IMR-90 (cell line): ENCODE measurements at regions not wholly inside any gene's neighbourhood (a gene's known extent, or its start where the extent isn't known, plus 50 kb on each side); places are given as distances from the start of the nearest gene placed in this dataset.

ENCODE experiments used
- ATAC-seq: fragments of 200-7000 bp; cut with Tn5 transposase; 2 replicates; pipeline ENCODE4 v1.9.1; 2020; ENCODE audit warnings: low read depth, mild to moderate bottlenecking, moderate library complexity
- BruUV-seq: library from RNA; stranded (reverse); fragments of 400-500 nt; replicated peaks from 2 replicates; lab custom pipeline; 2021; lab: Mats Ljungman, UMichigan
- CTCF ChIA-PET: fragments of 300-600 bp; formaldehyde crosslinking; extraction: SDS; loops from one replicate; lab custom pipeline; 2021; ENCODE audit warnings: antibody characterized with exemption; lab: Yijun Ruan, JAX
- POLR2A ChIA-PET: fragments of 300-600 bp; sonication (Branson Sonifier 250); formaldehyde crosslinking; loops from one replicate; lab custom pipeline; 2022; ENCODE audit warnings: antibody characterized with exemption; ENCODE audit not compliant: unreplicated experiment; lab: Charles Lee
- DNase-seq: peaks from one replicate; pipeline ENCODE4 v3.0.0; 2013
- H2AFZ ChIP-seq: replicated peaks from 2 replicates; pipeline ENCODE3; 2013; ENCODE audit warnings: low read length, mild to moderate bottlenecking; ENCODE audit not compliant: poor library complexity
- H2AK5ac ChIP-seq: 2 replicates; pipeline ENCODE4 v1.6.1; 2013; ENCODE audit warnings: low read depth, low read length, inconsistent platforms
- H2AK9ac ChIP-seq: replicated peaks from 2 replicates; pipeline ENCODE3; 2013; ENCODE audit warnings: mild to moderate bottlenecking, low read depth, low read length, moderate library complexity; ENCODE audit not compliant: poor library complexity
- H2BK120ac ChIP-seq: 2 replicates; pipeline ENCODE4 v1.6.1; 2013; ENCODE audit warnings: low read depth, low read length, inconsistent platforms
- H2BK15ac ChIP-seq: 3 replicates; pipeline ENCODE4 v1.6.1; 2013; ENCODE audit warnings: low read depth, low read length, inconsistent platforms
- H2BK20ac ChIP-seq: 2 replicates; pipeline ENCODE4 v1.6.1; 2013; ENCODE audit warnings: low read depth, mild to moderate bottlenecking, inconsistent platforms, low read length, moderate library complexity
- H2BK5ac ChIP-seq: 2 replicates; pipeline ENCODE4 v1.6.1; 2013; ENCODE audit warnings: mild to moderate bottlenecking, low read depth, low read length, inconsistent platforms; ENCODE audit not compliant: poor library complexity, severe bottlenecking
- H3K14ac ChIP-seq: replicated peaks from 2 replicates; pipeline ENCODE4 v1.6.1; 2013; ENCODE audit warnings: low read depth, low read length, inconsistent platforms
- H3K18ac ChIP-seq: 2 replicates; pipeline ENCODE4 v1.6.1; 2013; ENCODE audit warnings: low read depth, low read length, control low read depth
- H3K23ac ChIP-seq: 2 replicates; pipeline ENCODE4 v1.6.1; 2013; ENCODE audit warnings: low read depth, low read length, inconsistent platforms
- H3K27ac ChIP-seq: 2 replicates; pipeline ENCODE4 v1.5.1; 2013; ENCODE audit warnings: mild to moderate bottlenecking, control low read depth, low read length; ENCODE audit not compliant: insufficient read depth
- H3K27me3 ChIP-seq: 2 replicates; pipeline ENCODE4 v1.6.1; 2013; ENCODE audit warnings: low read length; ENCODE audit not compliant: control insufficient read depth, insufficient read depth
- H3K36me3 ChIP-seq: 2 replicates; pipeline ENCODE4 v1.6.1; 2013; ENCODE audit warnings: low read length, mixed read lengths; ENCODE audit not compliant: control insufficient read depth, insufficient read depth
- H3K4ac ChIP-seq: 2 replicates; pipeline ENCODE4 v1.6.1; 2013; ENCODE audit warnings: low read depth, low read length, inconsistent platforms
- H3K4me1 ChIP-seq: 2 replicates; pipeline ENCODE4 v1.6.1; 2013; ENCODE audit warnings: low read length, mixed read lengths; ENCODE audit not compliant: control insufficient read depth, insufficient read depth
- H3K4me2 ChIP-seq: 2 replicates; pipeline ENCODE4 v1.6.1; 2013; ENCODE audit warnings: low read depth, mild to moderate bottlenecking, control low read depth, low read length, moderate library complexity
- H3K4me3 ChIP-seq: 2 replicates; pipeline ENCODE4 v1.5.1; 2013; ENCODE audit warnings: low read depth, mild to moderate bottlenecking, control low read depth, low read length, moderate library complexity; ENCODE audit not compliant: insufficient read depth
- H3K56ac ChIP-seq: 2 replicates; pipeline ENCODE4 v1.6.1; 2013; ENCODE audit warnings: low read length, inconsistent platforms; ENCODE audit not compliant: insufficient read depth; ENCODE audit errors: extremely low read depth
- H3K79me1 ChIP-seq, 2 experiments: 2 replicates each; pipeline ENCODE4 v1.6.1; 2013; ENCODE audit warnings: low read length in 2 of 2, inconsistent platforms in 1 of 2, low read depth in 1 of 2
- H3K9ac ChIP-seq: 2 replicates; pipeline ENCODE4 v1.6.1; 2013; ENCODE audit warnings: low read depth, low read length, control low read depth
- H3K9me1 ChIP-seq: 2 replicates; pipeline ENCODE4 v1.6.1; 2013; ENCODE audit warnings: low read length, inconsistent platforms; ENCODE audit not compliant: insufficient read depth
- H3K9me3 ChIP-seq: 2 replicates; pipeline ENCODE4 v1.6.1; 2013; ENCODE audit warnings: low read length; ENCODE audit not compliant: control insufficient read depth, insufficient read depth
- H4K20me1 ChIP-seq: 2 replicates; pipeline ENCODE4 v1.6.1; 2013; ENCODE audit warnings: low read length, inconsistent platforms; ENCODE audit not compliant: insufficient read depth
- H4K5ac ChIP-seq: 2 replicates; pipeline ENCODE4 v1.6.1; 2013; ENCODE audit warnings: mild to moderate bottlenecking, low read depth, low read length, control low read depth
- H4K8ac ChIP-seq, 2 experiments: 2 replicates each; pipeline ENCODE4 v1.6.1; 2013; ENCODE audit warnings: low read depth in 2 of 2, low read length in 2 of 2, control low read depth in 1 of 2, inconsistent platforms in 1 of 2
- H4K91ac ChIP-seq: 2 replicates; pipeline ENCODE4 v1.6.1; 2013; ENCODE audit warnings: low read depth, low read length, inconsistent platforms; ENCODE audit not compliant: insufficient read depth
- BHLHE40 ChIP-seq: fragments of 150-350 bp; IDR thresholded peaks from 2 replicates; pipeline ENCODE4 v1.6.1; 2016; ENCODE audit warnings: mild to moderate bottlenecking, low read depth, low read length
- CEBPB ChIP-seq: IDR thresholded peaks from 2 replicates; pipeline ENCODE4 v1.6.1; 2012; ENCODE audit warnings: low read depth, low read length, improper control_type of control experiment
- CHD1 ChIP-seq: IDR thresholded peaks from 2 replicates; pipeline ENCODE4 v1.6.1; 2012; ENCODE audit warnings: low read depth, low read length, improper control_type of control experiment
- CTCF ChIP-seq: conservative IDR thresholded peaks from 2 replicates; pipeline ENCODE4 v1.5.1; 2012; ENCODE audit warnings: mild to moderate bottlenecking, low read depth, low read length, improper control_type of control experiment
- ELK1 ChIP-seq: fragments of 150-350 bp; IDR thresholded peaks from 2 replicates; pipeline ENCODE4 v1.6.1; 2016; ENCODE audit warnings: low read depth, mild to moderate bottlenecking, low read length, moderate library complexity, borderline replicate concordance
- FOS ChIP-seq: fragments of 150-350 bp; IDR thresholded peaks from 2 replicates; pipeline ENCODE4 v1.6.1; 2016; ENCODE audit warnings: low read depth, low read length
- MAFK ChIP-seq: IDR thresholded peaks from 2 replicates; pipeline ENCODE4 v1.6.1; 2012; ENCODE audit warnings: low read depth, low read length, improper control_type of control experiment
- MAZ ChIP-seq: IDR thresholded peaks from 2 replicates; pipeline ENCODE4 v1.6.1; 2012; ENCODE audit warnings: low read depth, mild to moderate bottlenecking, low read length, improper control_type of control experiment, moderate library complexity, borderline replicate concordance
- MXI1 ChIP-seq: IDR thresholded peaks from 2 replicates; pipeline ENCODE4 v1.6.1; 2012; ENCODE audit warnings: low read depth, mild to moderate bottlenecking, low read length, moderate library complexity, borderline replicate concordance
- POLR2A ChIP-seq: IDR thresholded peaks from 2 replicates; pipeline ENCODE4 v1.6.1; 2012; ENCODE audit warnings: mild to moderate bottlenecking, low read depth, low read length
- RCOR1 ChIP-seq: IDR thresholded peaks from 2 replicates; pipeline ENCODE4 v1.6.1; 2012; ENCODE audit warnings: mild to moderate bottlenecking, low read length, improper control_type of control experiment; ENCODE audit not compliant: insufficient replicate concordance
- SMC3 ChIP-seq: fragments of 150-350 bp; IDR thresholded peaks from 2 replicates; pipeline ENCODE4 v1.6.1; 2016; ENCODE audit warnings: low read depth, mild to moderate bottlenecking, antibody characterized with exemption, low read length, moderate library complexity
- WGBS, 2 experiments: methylation state at CpG; one replicate each; pipeline versions ENCODE4 v1.1.5 to v1.1.7; 2013; ENCODE audit warnings: missing lambda C conversion rate in 2 of 2; ENCODE audit not compliant: insufficient read length in 1 of 2; ENCODE audit errors: extremely low coverage in 2 of 2; 5-methylcytosine and 5-hydroxymethylcytosine counted together
- dilution Hi-C: fragments of 300-500 bp; cut with HindIII; formaldehyde crosslinking; loops from one replicate; pipeline ENCODE4 v1.14.3; 2018; ENCODE audit warnings: low sequenced_read_pairs; ENCODE audit not compliant: unreplicated experiment
- in situ Hi-C: fragments of 300-500 bp; cut with MboI; formaldehyde crosslinking; loops from 3 replicates; pipeline ENCODE4 v1.14.3; 2019; ENCODE audit warnings: low sequenced_read_pairs, inconsistent platforms, mixed read lengths
- intact Hi-C: fragments of 100-400 bp; cut with micrococcal nuclease; formaldehyde crosslinking; loops from 2 replicates; pipeline ENCODE4 v1.10.0; 2022
- TF ChIP-seq, protein P1 (sequence below): fragments of 150-350 bp; IDR thresholded peaks from 2 replicates; pipeline ENCODE4 v1.6.1; 2017; ENCODE audit warnings: mild to moderate bottlenecking, antibody characterized with exemption, low read length, low read depth

GRCh38 chr2:167733747-167734146, 513.6 kb downstream of the STK39 start:
- Histone ChIP-seq H2BK120ac (no peak overlapping the region), H3K36me3 (no peaks in the 10 kb centered on the region), H2BK15ac (no peak overlapping the region), H3K9me3 (no peaks in the 10 kb centered on the region), H3K79me1 (no peaks in the 10 kb centered on the region), H4K20me1 (no peaks in the 10 kb centered on the region), H3K4me3 (no peak overlapping the region), H3K4me1 (no peaks in the 10 kb centered on the region), H4K91ac (no peak overlapping the region), H3K27ac (no peak overlapping the region), H3K23ac (no peak overlapping the region), H3K9ac (no peak overlapping the region), H3K56ac (no peak overlapping the region), H2BK20ac (no peak overlapping the region), H2AFZ (no peak overlapping the region), H3K18ac (no peak overlapping the region), H3K9me1 (no peaks in the 10 kb centered on the region), H3K4ac (no peak overlapping the region), H3K4me2 (no peak overlapping the region), H3K27me3 (no peaks in the 10 kb centered on the region), H4K8ac (no peak overlapping the region), H2AK9ac (no peak overlapping the region), H4K5ac (no peak overlapping the region), H2BK5ac (no peak overlapping the region), H2AK5ac (no peak overlapping the region), H3K14ac (no peak overlapping the region)
- intact Hi-C loops: no loop called here
- in situ Hi-C loops: no loop called here
- ChIA-PET POLR2A (no interaction called here), CTCF (no interaction called here)
- ATAC-seq (no peak; the same call in 1 of the 2 replicates), DNase-seq (peak; percentile 11)
- no CpG with 5 or more reads among the region's 2 CpGs for WGBS, 2 experiments
- BruUV-seq: no TSS peak
- dilution Hi-C loops: no loop called here
- TF ChIP-seq POLR2A: no peak
- TF ChIP-seq, protein P1, sequence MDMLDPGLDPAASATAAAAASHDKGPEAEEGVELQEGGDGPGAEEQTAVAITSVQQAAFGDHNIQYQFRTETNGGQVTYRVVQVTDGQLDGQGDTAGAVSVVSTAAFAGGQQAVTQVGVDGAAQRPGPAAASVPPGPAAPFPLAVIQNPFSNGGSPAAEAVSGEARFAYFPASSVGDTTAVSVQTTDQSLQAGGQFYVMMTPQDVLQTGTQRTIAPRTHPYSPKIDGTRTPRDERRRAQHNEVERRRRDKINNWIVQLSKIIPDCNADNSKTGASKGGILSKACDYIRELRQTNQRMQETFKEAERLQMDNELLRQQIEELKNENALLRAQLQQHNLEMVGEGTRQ: no peak
- no peak for TF ChIP-seq RCOR1
- no peak for TF ChIP-seq FOS
- no peak for TF ChIP-seq MAFK
- no peak for TF ChIP-seq CEBPB
- TF ChIP-seq ELK1: no peak
- no peak for TF ChIP-seq CTCF
- TF ChIP-seq SMC3: no peak
- no peak for TF ChIP-seq MXI1
- TF ChIP-seq MAZ: no peak
- no peak for TF ChIP-seq CHD1
- TF ChIP-seq BHLHE40: no peak
